MCF 10A (cell line): ENCODE measurements at regions not wholly inside any gene's neighbourhood (a gene's known extent, or its start where the extent isn't known, plus 50 kb on each side); places are given as distances from the start of the nearest gene placed in this dataset.
A peak's percentile ranks its signal among the peaks of the same experiment; 100 is the strongest.

Experiments used
- BruUV-seq: library from RNA; stranded (reverse); fragments of 400-500 nt; replicated peaks from 2 replicates; lab custom pipeline; 2021; lab: Mats Ljungman, UMichigan
- CTCF ChIA-PET: fragments of 300-600 bp; sonication (Branson Sonifier 250); formaldehyde crosslinking; extraction: SDS; loops from one replicate; lab custom pipeline; 2021; ENCODE audit warnings: antibody characterized with exemption, inconsistent platforms; lab: Yijun Ruan, JAX
- POLR2A ChIA-PET: fragments of 300-600, 350-650 bp; sonication (Branson Sonifier 250); formaldehyde crosslinking; extraction: SDS; loops from one replicate; lab custom pipeline; 2020; ENCODE audit warnings: antibody characterized with exemption, inconsistent platforms; lab: Yijun Ruan, JAX
- DNase-seq: peaks from one replicate; pipeline ENCODE4 v3.0.0-alpha.2; 2018; ENCODE audit not compliant: unreplicated experiment
- H3K27ac Mint-ChIP-seq: one replicate; pipeline ENCODE4 v1.8.0; 2022; ENCODE audit warnings: mild to moderate bottlenecking, low read depth, mixed read lengths; ENCODE audit not compliant: unreplicated experiment
- H3K27me3 Mint-ChIP-seq: one replicate; pipeline ENCODE4 v1.8.0; 2022; ENCODE audit warnings: mixed read lengths; ENCODE audit not compliant: insufficient read depth, unreplicated experiment
- H3K36me3 Mint-ChIP-seq: one replicate; pipeline ENCODE4 v1.8.0; 2022; ENCODE audit warnings: mild to moderate bottlenecking, moderate library complexity, mixed read lengths; ENCODE audit not compliant: insufficient read depth, unreplicated experiment
- H3K4me1 Mint-ChIP-seq: one replicate; pipeline ENCODE4 v1.8.0; 2022; ENCODE audit warnings: mixed read lengths; ENCODE audit not compliant: insufficient read depth, unreplicated experiment
- H3K4me3 Mint-ChIP-seq: one replicate; pipeline ENCODE4 v1.8.0; 2022; ENCODE audit warnings: mild to moderate bottlenecking, moderate library complexity, mixed read lengths; ENCODE audit not compliant: unreplicated experiment
- H3K9me3 Mint-ChIP-seq: one replicate; pipeline ENCODE4 v1.8.0; 2022; ENCODE audit warnings: mixed read lengths; ENCODE audit not compliant: unreplicated experiment
- intact Hi-C: fragments of 100-400 bp; cut with micrococcal nuclease; formaldehyde crosslinking; loops from 2 replicates; pipeline ENCODE4 v1.14.1; 2022
- TF ChIP-seq, protein P1 (sequence below): fragments of 200-600 bp; IDR thresholded peaks from one replicate; pipeline ENCODE4 v1.8.0; 2022; ENCODE audit warnings: antibody characterized with exemption, mild to moderate bottlenecking; ENCODE audit not compliant: unreplicated experiment

- Mint-ChIP-seq H3K4me3 (no peak overlapping the region), H3K4me1 (no peaks in the 10 kb centered on the region), H3K9me3 (no peaks in the 10 kb centered on the region), H3K36me3 (no peaks in the 10 kb centered on the region), H3K27ac (no peak overlapping the region), H3K27me3 (no peaks in the 10 kb centered on the region)
- DNase-seq: peak; percentile 11
- no TSS peak for BruUV-seq
- TF ChIP-seq, protein P1, sequence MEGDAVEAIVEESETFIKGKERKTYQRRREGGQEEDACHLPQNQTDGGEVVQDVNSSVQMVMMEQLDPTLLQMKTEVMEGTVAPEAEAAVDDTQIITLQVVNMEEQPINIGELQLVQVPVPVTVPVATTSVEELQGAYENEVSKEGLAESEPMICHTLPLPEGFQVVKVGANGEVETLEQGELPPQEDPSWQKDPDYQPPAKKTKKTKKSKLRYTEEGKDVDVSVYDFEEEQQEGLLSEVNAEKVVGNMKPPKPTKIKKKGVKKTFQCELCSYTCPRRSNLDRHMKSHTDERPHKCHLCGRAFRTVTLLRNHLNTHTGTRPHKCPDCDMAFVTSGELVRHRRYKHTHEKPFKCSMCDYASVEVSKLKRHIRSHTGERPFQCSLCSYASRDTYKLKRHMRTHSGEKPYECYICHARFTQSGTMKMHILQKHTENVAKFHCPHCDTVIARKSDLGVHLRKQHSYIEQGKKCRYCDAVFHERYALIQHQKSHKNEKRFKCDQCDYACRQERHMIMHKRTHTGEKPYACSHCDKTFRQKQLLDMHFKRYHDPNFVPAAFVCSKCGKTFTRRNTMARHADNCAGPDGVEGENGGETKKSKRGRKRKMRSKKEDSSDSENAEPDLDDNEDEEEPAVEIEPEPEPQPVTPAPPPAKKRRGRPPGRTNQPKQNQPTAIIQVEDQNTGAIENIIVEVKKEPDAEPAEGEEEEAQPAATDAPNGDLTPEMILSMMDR: no peak
- ChIA-PET CTCF (interaction anchor here (0.7 kb wide), 1 partner anchor 235 kb away, joined by 3 read pairs; no protein-coding TSS in a partner anchor), POLR2A (no interaction called here)
- intact Hi-C loops: no loop called here
These were observed 58.5 kb downstream of the TEX13C start for GRCh38 chrX:125378205-125378604.

DNA sequence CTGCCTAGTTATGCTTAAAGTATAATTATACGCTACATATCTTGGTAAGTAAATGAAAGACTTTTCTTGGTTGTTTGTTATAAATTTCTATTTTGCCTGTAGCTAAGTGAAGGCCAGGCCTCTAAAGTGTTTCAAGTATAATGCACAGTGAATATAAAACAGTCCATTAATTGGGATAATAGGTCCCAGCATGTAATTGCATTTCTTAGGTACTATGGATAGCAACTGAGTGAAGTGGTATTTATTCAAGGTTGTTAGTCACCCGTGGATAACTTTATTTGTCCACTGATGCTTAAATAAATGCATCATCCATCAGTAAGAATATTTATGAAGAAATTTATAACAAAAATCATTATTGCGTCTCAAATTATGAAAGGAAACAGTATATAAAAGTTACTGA, 59.1 kb downstream of the TEX13C start:
- intact Hi-C loops: no loop called here
- no peaks in the 10 kb centered on the region for H3K27me3 Mint-ChIP-seq
- H3K27ac Mint-ChIP-seq: no peak overlapping the region
- ChIA-PET POLR2A (no interaction called here), CTCF (no interaction called here)
- no TSS peak for BruUV-seq
- TF ChIP-seq, protein P1: no peak
- no peaks in the 10 kb centered on the region for H3K9me3 Mint-ChIP-seq
- no peaks in the 10 kb centered on the region for H3K36me3 Mint-ChIP-seq
- no peaks in the 10 kb centered on the region for H3K4me1 Mint-ChIP-seq
- DNase-seq: no peak
- no peak overlapping the region for H3K4me3 Mint-ChIP-seq

- ChIA-PET CTCF (interaction anchor here (0.6 to 0.9 kb wide), 2 partner anchors 53 to 55 kb away, joined by 3 to 4 read pairs; no protein-coding TSS in a partner anchor), POLR2A (no interaction called here)
- H3K27ac Mint-ChIP-seq: no peak overlapping the region
These were observed 62.5 kb downstream of the TEX13C start for GRCh38 chrX:125382148-125382628.

GRCh38 chrX:125382889-125383288, 63.2 kb downstream of the TEX13C start:
- ChIA-PET CTCF (no interaction called here), POLR2A (no interaction called here)
- no peak overlapping the region for H3K27ac Mint-ChIP-seq
- DNase-seq: no peak
- TF ChIP-seq, protein P1: no peak
- no peak overlapping the region for H3K4me3 Mint-ChIP-seq
- H3K27me3 Mint-ChIP-seq: no peaks in the 10 kb centered on the region
- no peaks in the 10 kb centered on the region for H3K4me1 Mint-ChIP-seq
- peaks cover 4% of the 10 kb centered on the region for H3K36me3 Mint-ChIP-seq
- intact Hi-C loops: no loop called here
- BruUV-seq: no TSS peak
- H3K9me3 Mint-ChIP-seq: no peaks in the 10 kb centered on the region

More at GRCh38 chrX:125382148-125382628, 62.5 kb downstream of the TEX13C start:
- no peaks in the 10 kb centered on the region for H3K4me1 Mint-ChIP-seq
- no peak overlapping the region for H3K4me3 Mint-ChIP-seq
- intact Hi-C loops: no loop called here
- peaks cover 4% of the 10 kb centered on the region for H3K36me3 Mint-ChIP-seq
- TF ChIP-seq, protein P1: no peak
- DNase-seq: no peak
- no TSS peak for BruUV-seq
- H3K9me3 Mint-ChIP-seq: no peaks in the 10 kb centered on the region
- H3K27me3 Mint-ChIP-seq: no peaks in the 10 kb centered on the region
